Femur (tissue), 1 donor: ENCODE measurements at regions not wholly inside any gene's neighbourhood (a gene's known extent, or its start where the extent isn't known, plus 50 kb on each side); places are given as distances from the start of the nearest gene placed in this dataset.

Source experiments
- DNase-seq: peaks from one replicate; pipeline ENCODE4 v3.0.0-alpha.2; 2017

DNA sequence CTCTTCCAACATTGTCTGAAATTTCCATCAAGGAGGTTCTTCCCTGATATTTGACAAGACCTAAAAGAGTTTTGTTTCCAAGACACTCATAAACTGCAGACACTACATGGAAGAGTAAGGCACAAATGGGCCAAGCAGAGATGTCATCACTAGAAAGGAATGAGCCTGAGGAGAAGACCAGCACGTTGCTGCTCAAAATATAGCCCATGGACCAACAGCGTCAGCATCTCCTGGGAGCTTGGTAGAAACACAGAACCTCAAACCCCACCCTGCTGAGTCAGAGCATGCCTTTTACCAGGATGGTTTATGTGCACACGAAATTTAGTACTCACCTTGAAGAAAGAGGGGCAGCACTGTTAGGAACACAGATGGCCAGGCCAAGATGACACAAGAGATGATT is 128.7 kb upstream of the MID1 start:
- DNase-seq, result no peak

DNA sequence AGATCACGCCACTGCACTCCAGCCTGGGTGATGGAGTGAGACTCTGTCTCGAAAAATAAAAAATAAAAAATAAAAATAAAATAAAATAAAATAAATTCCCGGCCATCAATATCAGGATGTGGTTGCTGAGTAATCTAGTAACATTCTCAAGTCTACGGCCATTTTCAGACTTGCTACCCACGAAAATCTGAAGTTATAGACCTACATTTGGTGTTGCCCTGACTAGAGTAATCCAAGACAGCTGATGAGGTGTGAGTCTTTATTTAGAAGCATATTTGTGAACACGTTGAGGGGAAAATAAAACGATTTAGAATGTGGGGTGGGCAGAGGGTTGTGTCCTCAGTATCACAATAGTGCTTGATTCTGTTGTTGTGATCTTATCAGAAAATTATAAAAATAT is 130.2 kb upstream of the MID1 start:
- DNase-seq, result no peak

DNA sequence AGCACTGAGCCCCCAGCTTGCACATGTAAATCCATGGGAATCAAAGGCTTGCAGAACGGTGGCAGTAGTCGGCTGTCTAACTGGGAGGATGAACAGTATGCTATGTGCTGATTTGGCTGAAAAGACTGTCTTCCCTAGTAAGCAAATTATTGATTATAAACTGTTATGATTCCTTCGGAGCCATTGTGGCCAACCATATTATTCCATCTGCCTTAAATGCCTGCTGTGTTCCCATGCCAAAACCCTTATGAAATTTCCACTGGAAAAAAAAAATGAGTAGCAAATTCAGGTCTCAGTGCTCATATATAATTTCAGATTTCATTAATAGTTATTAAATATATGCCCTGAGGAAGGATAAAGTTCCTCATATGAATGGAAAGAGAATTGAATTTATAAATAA is 132.7 kb upstream of the MID1 start:
- DNase-seq, result no peak

DNA sequence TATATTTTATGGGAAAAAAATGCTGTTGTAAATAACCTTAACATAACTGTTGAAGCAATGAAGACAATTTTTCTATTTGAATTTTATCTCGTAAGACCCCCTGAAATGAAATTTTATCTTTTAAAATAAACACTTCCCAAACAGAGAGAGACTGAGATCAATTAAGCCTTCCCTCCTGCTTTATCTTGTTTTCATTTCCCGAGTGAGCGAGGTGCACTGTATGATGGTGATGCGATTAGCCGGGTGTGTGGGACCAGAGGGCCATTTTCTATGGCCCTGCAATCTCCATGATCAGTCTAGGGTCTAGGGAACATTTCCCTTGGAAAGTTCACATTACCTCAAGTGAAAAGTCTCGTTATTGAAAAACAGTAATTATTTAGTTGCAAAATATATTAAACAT is 134.1 kb upstream of the MID1 start:
- DNase-seq, result no peak

DNA sequence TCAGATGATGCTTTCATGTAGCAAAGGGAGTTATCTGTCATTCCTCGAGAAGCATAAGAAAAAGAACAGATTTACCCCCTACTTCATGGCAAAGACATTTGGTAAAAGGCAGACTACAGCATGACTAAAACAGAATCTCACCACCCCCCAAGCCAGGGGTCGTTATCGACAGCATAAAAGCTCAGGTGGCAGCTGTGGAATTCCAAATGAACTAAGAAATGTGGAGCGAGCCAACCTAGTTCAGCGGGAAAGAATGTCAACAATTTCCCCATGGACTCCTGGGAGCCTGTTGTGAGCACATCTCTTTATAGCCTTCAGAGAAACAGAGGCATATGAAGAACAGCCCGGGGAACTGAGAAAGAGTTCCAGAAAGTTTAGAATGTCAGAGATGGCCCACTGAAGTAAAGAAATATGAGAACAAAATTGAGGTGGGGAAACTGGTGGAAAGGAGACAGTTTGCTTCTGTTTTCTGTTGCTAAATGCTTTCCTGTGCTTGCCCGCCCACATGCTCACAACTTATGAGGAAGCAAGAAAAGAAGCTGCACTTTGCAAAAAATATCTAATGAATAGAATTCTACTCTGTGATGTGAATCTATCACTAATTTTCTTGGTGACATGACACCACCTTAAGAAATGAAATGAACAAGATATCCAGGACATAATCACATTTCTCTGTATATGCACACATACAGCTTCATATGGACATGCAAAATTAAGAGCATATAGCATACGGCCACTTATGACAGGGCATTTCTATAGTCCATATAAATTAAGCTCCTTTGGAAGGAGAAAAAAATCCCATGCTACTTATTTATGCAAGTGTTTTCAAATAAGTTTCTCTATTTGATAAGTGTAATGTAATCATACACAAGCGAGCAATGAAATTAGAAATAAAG is 135.3 kb upstream of the MID1 start:
- peak; percentile 57 for DNase-seq

DNA sequence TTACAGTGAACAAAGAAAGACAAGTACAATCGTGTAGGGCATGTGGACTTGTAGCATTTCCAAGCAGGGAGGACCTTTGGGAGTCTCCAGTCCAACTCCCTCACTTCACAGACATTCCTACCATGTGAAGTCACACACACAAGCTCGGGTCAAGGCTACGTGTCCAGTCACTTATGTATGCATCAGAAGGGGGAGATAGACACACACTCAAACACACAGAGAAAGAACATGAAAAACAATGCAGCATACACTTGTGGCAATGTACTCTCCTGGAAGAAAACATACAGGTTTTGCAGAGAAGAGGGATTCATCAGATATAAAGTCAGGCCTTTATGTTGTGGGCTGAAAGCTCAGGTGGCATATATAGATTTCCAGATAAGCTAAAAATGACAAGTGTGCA is 136.1 kb upstream of the MID1 start:
- DNase-seq, result peak; percentile 54

DNA sequence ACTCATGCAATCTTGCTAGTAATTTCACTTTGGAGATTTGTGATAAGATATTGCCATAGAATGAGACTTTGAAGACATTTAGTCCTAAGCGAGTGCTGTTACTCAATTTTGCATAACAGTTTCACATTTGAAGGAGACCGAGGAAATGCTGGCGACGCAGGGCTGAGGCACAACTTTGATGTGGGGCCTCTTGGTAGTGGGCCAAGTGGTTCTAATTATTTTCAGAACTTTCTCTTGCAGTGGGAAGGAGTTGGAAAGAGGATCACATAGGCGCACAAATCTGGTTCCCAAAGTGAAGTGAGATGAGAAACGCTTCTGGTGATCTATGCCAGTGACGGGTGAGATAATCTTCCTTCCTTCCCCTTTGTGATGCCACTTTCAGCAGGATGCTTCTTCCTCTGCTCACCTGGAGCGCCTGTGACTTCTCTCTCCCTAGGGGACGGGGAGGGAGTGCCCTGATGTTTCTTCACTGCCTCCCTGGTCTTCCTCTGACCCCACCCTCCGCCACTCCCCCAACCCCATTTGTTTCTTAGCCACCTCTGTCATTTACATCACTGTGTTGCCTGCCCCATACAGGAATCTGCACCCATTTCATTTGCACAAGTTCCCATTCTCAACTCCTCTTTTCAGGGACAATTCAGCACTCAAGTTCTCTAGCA is 138.9 kb upstream of the MID1 start:
- no peak for DNase-seq

DNA sequence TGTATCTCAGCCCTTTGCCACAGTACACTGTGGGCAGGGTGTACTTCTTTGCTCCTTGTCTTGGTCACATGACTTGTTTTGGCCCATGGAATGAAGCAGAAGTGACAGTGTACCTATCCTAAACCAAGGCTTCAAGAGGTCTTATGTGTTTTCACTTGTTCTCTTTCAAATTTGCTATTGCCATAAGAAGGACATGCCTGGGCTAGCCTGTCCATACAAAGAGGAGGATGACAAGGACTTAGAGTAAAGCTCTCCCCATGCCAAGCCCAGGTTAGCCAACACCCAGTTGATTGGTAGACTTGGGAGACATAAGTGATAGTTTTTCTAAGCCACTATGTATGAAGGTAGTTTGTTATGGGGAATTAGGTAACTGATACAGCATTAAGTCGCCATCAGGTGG is 141.1 kb upstream of the MID1 start:
- no peak for DNase-seq

DNA sequence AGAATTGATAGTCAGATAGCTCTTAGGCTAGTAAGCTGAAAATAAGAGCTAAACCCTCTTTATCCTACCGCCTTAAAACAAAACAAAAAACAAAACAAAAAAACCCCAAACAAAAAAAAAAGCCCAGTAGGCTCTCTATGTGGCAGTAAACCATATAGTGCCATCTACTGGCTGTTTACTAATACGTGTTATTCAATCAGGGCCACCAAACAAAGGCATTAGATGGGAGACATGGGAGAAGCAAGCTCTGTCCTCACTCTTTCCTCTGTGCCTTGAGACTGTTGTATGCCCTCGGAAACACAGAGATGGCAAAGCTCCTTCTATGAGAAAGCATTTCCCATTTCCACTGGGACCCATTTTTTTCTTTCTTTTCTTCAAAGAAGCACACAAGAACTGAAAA is 148.8 kb upstream of the MID1 start:
- no peak for DNase-seq

DNA sequence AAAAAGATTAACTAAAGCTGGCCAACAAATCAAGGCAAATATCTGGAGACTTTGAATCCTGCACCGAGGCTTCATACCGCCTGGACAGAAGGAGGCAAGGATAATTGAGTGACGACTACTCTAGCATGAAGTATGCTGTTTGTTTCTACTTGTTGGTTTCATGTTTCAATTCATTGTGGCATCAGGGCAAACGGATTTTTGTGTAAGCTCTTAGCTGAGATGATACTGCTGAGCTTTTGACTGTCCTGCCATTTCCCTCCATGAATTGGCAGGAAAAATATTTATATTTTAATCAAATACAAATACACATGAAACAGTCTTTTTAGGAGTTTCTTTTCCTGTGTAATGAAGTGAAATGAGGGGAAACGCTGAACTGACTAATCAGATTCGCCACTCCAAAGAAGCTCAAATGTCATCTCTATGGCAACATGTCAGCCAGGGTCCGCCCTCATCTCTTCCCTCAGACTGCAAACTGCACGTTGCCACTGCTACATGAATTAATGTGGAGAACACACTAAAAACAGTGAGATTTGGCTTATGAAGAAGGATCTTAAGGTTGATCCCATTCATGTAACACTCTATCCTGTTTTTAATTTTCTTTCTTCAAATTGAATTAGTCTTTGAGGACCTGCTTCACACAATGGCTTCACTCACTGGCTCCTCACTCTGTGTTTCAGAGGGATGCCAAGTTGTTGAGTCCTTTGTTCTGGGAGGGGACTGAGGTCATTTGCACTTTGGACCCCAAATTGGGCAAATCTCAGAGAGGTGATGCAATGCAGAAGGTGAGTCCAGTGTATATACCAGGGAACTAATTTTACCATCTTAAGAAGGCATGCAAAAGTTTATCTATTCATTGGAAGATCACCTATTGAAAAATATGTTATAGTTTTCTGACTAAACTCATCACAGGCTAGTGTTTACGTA is 149.6 kb upstream of the MID1 start:
- peak; percentile 64 for DNase-seq

DNA sequence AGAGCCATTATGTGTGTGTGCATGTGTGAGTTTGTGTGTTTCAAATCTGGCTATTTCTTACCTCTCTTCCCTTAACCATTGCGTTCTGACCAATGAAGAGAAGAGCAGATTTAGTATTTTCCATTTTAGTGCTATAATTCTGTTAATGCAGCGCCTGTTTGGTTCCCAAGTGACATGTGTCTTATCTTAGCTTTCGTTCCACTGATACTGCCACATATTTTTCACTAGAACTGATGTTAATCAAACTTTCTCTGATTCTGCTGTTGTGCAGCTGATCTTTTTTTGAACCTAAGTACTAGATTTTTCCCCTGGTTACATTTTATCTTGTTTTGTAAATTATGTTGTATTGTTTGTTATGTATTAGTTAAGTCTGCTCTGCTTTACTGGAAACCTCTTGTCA is 152.9 kb upstream of the MID1 start:
- DNase-seq, result no peak

DNA sequence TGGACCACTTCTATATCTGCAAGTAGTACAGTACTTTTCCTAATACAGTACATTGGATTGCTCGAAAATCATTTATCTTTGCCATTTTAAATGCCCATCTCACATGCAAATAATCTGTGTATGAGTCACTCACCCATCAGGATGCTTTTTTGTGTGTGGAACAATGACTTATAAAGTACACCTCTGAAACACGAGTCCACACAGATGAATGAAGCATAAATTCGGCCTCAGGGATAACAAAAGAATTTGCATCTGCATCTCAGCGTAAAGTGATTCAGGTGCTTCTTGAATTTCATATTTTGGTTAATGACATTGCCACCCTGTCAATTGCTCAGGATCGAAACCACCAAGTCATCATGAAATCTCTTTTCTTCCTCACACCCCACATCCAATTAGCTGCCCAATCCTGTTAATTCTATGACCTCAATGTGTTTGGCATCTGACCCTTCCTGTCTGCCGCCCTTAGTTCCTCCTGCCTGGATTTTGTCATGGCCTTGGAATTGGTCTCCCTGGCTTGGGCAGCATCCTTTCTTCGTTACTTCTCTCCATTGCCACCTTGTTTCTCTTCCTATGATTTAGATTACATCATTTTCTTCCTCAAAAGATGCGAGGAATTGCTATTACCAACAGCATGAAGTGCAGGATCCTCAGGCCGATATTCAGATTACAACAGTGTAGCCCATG is 161.6 kb upstream of the MID1 start:
- DNase-seq, result no peak

DNA sequence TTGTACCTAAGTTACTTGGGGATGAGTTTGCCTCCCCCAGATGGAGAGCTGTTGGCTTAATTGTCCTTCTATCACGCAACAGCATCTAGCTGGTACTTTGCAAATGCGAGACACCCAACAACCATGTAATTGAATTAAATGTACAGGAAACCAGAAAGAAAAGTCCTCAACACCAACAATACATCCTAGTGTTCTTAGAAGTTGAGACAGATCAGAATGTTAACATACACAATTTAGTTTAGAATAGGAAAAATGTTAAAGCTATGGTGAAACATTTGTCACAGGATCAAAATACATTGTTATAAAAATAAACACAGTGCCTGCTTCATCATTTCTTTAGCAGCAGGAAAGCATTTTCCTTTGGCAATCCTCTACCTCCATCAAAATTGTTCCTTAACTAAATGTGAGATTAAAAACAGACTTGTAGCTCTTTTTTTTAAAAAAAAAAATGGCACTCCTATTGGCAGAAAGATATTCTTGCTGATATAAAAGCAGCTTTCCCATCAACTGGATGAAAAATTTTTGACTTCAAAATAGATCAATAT is 163.1 kb upstream of the MID1 start:
- DNase-seq, result no peak

DNA sequence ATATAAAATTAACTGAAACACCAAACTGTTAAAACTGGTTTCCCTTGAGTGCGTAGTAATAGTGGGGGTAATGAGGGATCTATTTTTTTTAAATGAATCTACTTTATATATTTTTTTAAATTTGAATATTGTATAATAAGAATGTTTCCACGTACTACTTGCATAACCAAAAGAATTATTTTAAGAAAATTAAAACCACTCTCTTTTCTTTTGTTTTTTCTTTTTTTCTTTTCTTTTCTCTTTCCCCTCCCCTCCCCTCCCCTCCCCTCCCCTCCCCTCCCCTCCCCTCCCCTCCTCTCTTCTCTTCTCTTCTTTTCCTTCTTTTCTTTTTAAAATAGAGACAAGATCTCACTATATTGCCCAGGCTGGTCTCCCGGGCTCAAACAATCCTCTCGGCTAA is 166.9 kb upstream of the MID1 start:
- no peak for DNase-seq

DNA sequence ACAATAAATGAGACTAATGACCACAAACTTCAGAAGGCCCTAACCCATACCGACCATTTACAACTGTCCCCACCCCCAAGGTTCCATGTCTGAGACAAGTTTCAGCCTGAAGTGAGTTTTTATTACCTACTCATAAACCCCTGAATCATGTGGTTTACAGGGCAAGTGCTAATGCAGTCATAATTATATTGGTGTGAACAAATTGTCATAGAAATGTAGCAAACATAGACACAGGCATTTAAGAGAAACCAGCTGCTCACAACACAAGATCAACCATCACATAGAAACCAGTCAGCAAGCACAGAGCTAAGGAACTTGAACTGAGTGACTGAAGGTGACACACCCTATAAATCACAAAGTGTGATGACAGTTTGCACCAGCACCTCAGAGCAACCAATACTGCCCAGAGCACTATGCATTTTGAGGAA is 173.8 kb upstream of the MID1 start:
- no peak for DNase-seq

DNA sequence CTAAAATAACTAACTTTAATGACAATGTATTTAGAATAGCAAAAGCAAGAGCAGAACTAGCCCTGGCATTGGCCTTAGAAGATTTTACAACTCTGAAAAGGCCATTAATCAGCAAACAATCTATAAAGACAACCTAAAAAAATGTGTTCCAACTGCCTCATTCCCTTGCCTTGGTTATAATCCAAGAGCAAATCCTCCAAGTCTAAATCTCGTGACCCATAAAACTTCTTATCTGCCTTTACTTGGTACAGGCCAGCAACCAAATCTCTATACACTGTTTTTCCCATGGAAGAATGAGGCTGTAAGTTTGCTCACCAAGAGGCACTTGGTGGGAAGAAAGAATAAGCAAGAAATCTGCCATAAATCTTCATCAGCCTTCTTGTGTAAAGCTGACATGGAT is 175.3 kb upstream of the MID1 start:
- no peak for DNase-seq

DNA sequence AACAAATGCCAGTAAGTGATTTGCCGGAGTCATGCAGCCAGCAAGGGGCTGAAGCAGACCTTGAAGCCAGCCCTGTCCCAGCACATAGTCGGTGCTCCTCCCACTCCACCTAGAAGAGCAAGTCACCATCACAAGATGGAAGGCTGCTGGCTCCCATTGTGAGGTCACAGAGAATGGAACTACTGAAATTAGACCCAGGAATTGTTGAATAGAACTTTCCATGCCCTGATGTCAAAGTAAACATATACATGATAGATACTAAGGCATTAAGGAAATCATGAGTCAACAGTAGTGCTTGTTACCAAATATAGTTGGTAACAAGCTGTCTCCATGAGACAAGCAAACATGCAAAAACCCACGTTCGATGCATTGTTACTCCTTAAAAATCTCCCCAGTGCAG is 177.1 kb upstream of the MID1 start:
- no peak for DNase-seq

DNA sequence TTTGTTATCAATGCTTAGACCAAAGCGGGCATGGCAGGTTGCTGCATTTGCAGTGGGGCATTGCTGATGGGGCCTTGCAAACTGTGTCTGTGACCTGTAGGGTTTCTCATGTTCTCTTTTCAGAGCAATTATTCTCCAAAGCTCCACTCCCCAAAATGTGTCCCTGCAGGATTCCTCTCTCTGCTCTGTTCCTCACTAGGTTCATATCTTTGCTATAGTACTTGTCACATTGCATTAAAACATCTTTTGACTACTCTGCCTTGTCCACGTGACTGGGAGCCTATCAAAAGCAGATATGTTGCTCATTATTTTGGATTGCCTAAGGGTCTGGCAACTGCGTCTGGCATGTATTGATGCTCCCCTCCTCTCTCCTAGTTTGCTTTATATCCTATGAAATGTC is 177.7 kb upstream of the MID1 start:
- no peak for DNase-seq

DNA sequence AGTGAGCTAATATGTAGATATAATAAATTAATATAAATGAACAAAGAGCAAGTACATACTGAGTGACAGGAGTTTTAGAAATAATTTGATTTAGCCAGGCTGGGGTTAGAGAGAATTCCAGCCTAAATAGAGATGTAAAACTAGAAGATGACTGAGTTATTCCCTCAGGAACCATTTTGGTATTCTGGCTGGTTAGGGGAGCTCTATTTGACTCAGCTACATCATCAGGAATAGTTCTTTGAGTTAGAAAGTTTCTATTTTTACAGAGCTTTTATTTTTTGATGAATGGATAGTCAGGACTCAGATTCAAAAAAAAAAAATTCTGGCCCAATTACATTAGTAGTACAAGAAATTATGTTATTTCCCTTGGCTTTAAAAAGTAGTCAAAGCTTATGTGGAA is 180.4 kb upstream of the MID1 start:
- DNase-seq, result no peak

DNA sequence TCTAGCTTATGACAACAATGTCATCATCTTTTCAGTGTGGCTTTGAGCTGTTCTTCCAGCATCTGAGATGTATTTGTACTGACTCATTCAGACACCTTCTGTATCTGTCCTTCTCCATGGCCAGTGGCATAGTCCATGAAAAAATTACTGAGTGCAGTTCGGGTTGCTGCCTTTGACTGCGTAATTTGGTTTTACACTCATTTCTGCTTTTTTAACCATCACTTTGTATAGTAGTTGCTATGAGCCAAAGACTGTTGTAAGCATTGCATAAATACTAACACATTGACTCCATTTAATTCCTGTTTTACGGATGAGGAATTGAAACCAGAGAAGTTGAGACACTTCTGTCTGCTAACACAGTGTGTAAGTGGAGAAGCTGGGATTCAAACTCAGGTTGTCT is 190.7 kb upstream of the MID1 start:
- DNase-seq, result no peak

DNA sequence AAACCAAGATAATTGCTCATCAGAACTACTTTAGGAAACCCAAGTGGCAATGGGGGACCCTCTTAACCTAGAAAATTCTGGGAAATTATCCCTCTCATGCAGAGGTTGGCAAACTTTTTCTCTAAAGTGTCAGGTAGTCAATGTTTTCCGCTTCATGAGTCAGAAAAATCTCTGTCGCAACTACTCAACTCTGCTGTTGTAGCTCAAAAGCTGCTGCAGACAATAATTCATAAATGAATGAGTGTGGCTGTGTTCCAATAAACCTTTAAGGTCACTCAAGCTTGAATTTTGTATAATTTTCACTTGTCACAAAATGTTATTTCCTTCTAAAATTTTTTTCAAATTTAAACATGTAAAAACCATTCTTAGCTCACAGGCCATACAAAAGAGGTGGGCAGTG is 193.4 kb upstream of the MID1 start:
- DNase-seq, result no peak

DNA sequence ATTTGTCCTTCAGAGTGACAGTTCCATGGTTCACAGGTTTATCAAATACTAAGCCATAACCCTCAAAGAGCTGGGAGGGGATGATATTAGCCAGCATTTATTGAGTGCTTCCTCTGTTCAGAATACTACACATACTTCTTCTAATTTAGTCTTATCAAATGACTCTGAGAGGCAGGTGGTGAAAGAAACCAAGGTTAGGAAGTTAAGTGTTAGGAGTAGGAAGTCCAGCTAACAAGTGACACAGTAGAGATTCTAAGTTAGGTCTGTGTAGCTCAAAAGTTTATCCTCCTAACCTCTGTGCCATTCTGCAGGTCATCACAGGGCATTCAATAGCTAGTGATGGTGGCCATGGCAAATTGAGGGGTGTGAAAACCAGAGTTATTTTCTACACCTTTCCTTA is 198.3 kb upstream of the MID1 start:
- DNase-seq, result no peak

DNA sequence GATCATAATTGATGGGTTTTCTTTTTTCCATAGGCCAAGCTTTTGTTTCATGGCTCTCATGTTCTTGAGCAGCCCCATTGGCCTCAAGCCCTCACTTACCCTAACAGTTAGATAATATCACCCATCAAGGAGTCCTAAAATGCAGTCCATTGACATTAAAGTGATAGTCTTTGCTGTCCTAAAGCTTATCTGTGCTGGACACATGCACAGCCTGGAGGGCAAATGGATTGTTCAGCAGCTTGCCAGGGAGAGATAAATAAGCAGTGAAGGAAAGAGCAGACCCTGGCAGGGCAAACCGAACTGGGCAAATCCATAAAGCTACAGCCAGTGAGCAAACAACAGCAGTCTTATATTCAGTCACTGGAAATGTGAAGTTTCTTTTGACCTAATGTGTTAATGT is 199.6 kb upstream of the MID1 start:
- no peak for DNase-seq
